Skin of body (tissue), 1 donor: ENCODE measurements at regions not wholly inside any gene's neighbourhood (a gene's known extent, or its start where the extent isn't known, plus 50 kb on each side); places are given as distances from the start of the nearest gene placed in this dataset.

Experiments
- DNase-seq: peaks from one replicate; lab custom pipeline; 2025; lab: John Stamatoyannopoulos, UW

GRCh38 chr18:67292814-67293213 is 223.7 kb downstream of the DSEL start:
- no peak for DNase-seq

- DNase-seq = no peak
Measured at GRCh38 chr18:67290421-67290820, 226.1 kb downstream of the DSEL start.

GRCh38 chr18:67285583-67285982 is 230.9 kb downstream of the DSEL start:
- DNase-seq = no peak

- no peak for DNase-seq
Measured at GRCh38 chr18:67282796-67283195, 233.7 kb downstream of the DSEL start.

GRCh38 chr18:67281746-67282145 is 234.8 kb downstream of the DSEL start:
- DNase-seq = no peak

GRCh38 chr18:67280486-67281242 is 235.9 kb downstream of the DSEL start:
- DNase-seq = no peak

GRCh38 chr18:67279988-67280387 is 236.5 kb downstream of the DSEL start:
- no peak for DNase-seq

GRCh38 chr18:67278984-67279383 is 237.5 kb downstream of the DSEL start:
- DNase-seq = no peak

- DNase-seq = no peak
Measured at GRCh38 chr18:67276638-67277037, 239.9 kb downstream of the DSEL start.

GRCh38 chr18:67273288-67273687 is 243.2 kb downstream of the DSEL start:
- DNase-seq = no peak

GRCh38 chr18:67269206-67269605 is 247.3 kb downstream of the DSEL start:
- DNase-seq = no peak

GRCh38 chr18:67268530-67268929 is 248.0 kb downstream of the DSEL start:
- DNase-seq = no peak

- no peak for DNase-seq
Measured at GRCh38 chr18:67266246-67267237, 250.0 kb downstream of the DSEL start.

GRCh38 chr18:67265464-67266245 is 250.9 kb downstream of the DSEL start:
- no peak for DNase-seq

- no peak for DNase-seq
Measured at GRCh38 chr18:67261931-67262552, 254.5 kb downstream of the DSEL start.

- DNase-seq = no peak
Measured at GRCh38 chr18:67260841-67261240, 255.7 kb downstream of the DSEL start.

- DNase-seq = no peak
Measured at GRCh38 chr18:67250776-67251424, 265.6 kb downstream of the DSEL start.

- DNase-seq = no peak
Measured at GRCh38 chr18:67243799-67244587, 272.5 kb downstream of the DSEL start.

- DNase-seq = no peak
Measured at GRCh38 chr18:67242001-67242400, 274.5 kb downstream of the DSEL start.

- DNase-seq = no peak
Measured at GRCh38 chr18:67241299-67241698, 275.2 kb downstream of the DSEL start.
